ENCODE measurements at regions not wholly inside any gene's neighbourhood (a gene's known extent, or its start where the extent isn't known, plus 50 kb on each side); places are given as distances from the start of the nearest gene placed in this dataset.

GRCh38 chr14:78029601-78030372, 140.4 kb upstream of the NRXN3 start:
- TF ChIP-seq POLR2AphosphoS5 (IDR thresholded peaks at IDR 0.05; ENCODE audit: low read depth, low read length), result no peak
- TF ChIP-seq TAF1 (IDR thresholded peaks at IDR 0.05; ENCODE audit: borderline replicate concordance, low read depth, low read length), result no peak
- TF ChIP-seq POLR2A (IDR thresholded peaks at IDR 0.05; ENCODE audit: low read depth, low read length), result no peak
